WERI-Rb-1 (cell line): ENCODE measurements at regions not wholly inside any gene's neighbourhood (a gene's known extent, or its start where the extent isn't known, plus 50 kb on each side); places are given as distances from the start of the nearest gene placed in this dataset.

Source experiments
- DNase-seq: peaks from one replicate; pipeline ENCODE4 v3.0.0-alpha.2; 2020
- H3K27ac ChIP-seq: fragments of 250-450 bp; sonication (Bioruptor Pico); 2 replicates; pipeline ENCODE4 v1.5.1; 2020; ENCODE audit warnings: mild to moderate bottlenecking, moderate library complexity
- H3K27me3 ChIP-seq: fragments of 250-450 bp; sonication (Bioruptor Pico); 2 replicates; pipeline ENCODE4 v1.5.1; 2021; ENCODE audit warnings: mild to moderate bottlenecking, low read depth, moderate library complexity; ENCODE audit not compliant: insufficient read depth, severe bottlenecking
- H3K36me3 ChIP-seq: fragments of 250-450 bp; sonication (Bioruptor Pico); 2 replicates; pipeline ENCODE4 v1.5.1; 2020; ENCODE audit warnings: mild to moderate bottlenecking, moderate library complexity
- H3K4me3 ChIP-seq: 2 replicates; pipeline ENCODE4 v1.5.1; 2011; ENCODE audit warnings: low read depth, mild to moderate bottlenecking, control low read depth, low read length
- H3K9me3 ChIP-seq: fragments of 250-450 bp; sonication (Bioruptor Pico); 2 replicates; pipeline ENCODE4 v1.5.1; 2021; ENCODE audit warnings: mild to moderate bottlenecking, moderate library complexity; ENCODE audit not compliant: severe bottlenecking
- TF ChIP-seq, protein P1 (sequence below): IDR thresholded peaks from 2 replicates; pipeline ENCODE4 v1.5.1; 2011; ENCODE audit warnings: low read depth, mild to moderate bottlenecking, control low read depth, inconsistent platforms, low read length

DNA sequence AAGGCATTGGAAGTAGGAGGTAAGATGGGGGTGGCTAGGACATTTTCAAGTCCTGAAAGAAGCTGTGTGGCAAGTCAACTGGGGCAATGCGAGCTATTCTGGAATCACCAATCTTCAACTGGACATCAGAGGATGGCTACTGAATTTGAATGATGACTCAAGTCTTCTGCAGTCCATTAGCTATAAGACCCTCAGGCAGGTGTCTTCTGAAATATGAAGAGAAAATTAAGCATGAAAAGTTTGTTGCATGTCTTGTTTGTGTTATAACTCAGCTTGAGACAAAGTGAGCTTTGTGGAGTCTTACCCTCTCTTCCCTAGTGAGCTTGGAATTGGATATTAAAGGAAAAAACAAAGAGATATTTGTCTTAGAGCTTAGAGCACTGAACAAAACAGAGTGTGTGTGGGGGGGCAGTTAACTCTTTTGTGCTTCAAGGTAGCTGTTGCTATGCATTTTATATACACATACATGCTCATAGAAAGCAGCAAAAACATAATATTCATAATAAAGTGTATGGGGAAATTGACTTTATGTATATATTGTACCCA is 979.1 kb downstream of the MCTP2 start:
- TF ChIP-seq, protein P1, sequence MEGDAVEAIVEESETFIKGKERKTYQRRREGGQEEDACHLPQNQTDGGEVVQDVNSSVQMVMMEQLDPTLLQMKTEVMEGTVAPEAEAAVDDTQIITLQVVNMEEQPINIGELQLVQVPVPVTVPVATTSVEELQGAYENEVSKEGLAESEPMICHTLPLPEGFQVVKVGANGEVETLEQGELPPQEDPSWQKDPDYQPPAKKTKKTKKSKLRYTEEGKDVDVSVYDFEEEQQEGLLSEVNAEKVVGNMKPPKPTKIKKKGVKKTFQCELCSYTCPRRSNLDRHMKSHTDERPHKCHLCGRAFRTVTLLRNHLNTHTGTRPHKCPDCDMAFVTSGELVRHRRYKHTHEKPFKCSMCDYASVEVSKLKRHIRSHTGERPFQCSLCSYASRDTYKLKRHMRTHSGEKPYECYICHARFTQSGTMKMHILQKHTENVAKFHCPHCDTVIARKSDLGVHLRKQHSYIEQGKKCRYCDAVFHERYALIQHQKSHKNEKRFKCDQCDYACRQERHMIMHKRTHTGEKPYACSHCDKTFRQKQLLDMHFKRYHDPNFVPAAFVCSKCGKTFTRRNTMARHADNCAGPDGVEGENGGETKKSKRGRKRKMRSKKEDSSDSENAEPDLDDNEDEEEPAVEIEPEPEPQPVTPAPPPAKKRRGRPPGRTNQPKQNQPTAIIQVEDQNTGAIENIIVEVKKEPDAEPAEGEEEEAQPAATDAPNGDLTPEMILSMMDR, result no peak
- H3K9me3 ChIP-seq, result no peaks in the 10 kb centered on the region

DNA sequence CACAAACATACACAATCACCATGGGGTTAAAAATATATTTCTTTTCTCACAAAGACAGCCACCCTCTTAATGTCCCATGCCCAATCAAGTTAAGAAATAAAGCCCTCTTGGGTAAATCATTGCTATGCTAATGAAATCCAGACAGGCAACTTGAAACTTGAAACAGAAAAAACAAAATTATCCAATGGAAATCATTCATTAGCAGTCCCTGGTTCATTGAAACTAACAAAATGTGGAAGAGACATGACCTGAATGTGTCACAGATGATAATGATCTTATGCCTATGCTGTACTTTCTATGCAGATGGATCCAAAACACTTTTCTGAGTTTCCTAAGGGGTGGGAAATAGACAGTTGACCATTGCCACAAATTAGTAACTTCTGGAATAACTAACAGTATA is 983.7 kb downstream of the MCTP2 start:
- DNase-seq, result no peak
- H3K27me3 ChIP-seq, result peaks cover 16% of the 10 kb centered on the region

More for the DNA sequence above, 979.1 kb downstream of the MCTP2 start:
- Histone ChIP-seq H3K27me3 (peaks cover 10% of the 10 kb centered on the region), H3K36me3 (no peaks in the 10 kb centered on the region), H3K27ac (no peak overlapping the region), H3K4me3 (no peak overlapping the region)
- DNase-seq, result no peak

DNA sequence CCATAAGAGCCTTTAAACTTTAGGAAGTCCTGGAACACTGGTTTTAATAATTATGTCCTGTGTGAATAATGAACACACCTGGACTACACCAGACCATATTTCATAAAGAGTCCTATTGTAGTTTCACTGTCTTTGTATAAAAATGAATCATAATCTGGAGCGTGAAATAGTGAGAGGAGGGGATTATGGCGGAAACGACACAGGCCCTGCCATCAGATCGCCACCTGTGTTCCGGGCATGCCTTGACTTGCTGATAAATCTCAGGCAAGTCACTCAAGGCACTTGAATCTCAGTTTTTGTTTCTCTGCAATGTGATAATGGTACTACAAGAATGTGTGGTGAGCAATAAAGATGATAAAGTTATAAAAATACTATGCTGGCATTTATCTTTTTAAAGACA is 995.5 kb downstream of the MCTP2 start:
- TF ChIP-seq, protein P1, result no peak

More for the DNA sequence above, 983.7 kb downstream of the MCTP2 start:
- H3K36me3 ChIP-seq, result no peaks in the 10 kb centered on the region
- H3K27ac ChIP-seq, result no peak overlapping the region
- no peaks in the 10 kb centered on the region for H3K9me3 ChIP-seq
- no peak overlapping the region for H3K4me3 ChIP-seq
- TF ChIP-seq, protein P1, result no peak

DNA sequence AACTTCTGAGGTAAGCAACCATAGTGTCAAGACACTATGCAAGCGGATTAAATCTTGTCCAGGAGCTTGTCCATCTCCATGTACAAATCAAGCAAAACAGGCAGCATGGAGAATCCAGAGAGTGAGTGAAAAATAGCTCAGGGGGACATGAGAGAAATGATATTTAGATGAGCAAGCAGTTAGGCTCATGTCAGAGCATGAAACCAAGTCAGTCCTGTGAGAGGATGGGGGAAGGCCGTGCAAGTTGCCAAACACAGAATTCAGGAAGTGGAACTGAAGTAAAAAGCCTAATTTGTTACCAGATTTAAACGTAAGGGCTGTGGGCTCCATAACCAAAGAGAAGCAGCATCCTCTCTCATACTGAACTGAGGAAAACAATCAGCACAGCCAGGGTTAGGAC is 995.9 kb downstream of the MCTP2 start:
- H3K27me3 ChIP-seq, result peaks cover 15% of the 10 kb centered on the region
- TF ChIP-seq, protein P1, result no peak
- no peak overlapping the region for H3K4me3 ChIP-seq
- DNase-seq, result no peak
- H3K9me3 ChIP-seq, result peaks cover 4% of the 10 kb centered on the region
- H3K27ac ChIP-seq, result no peak overlapping the region
- no peaks in the 10 kb centered on the region for H3K36me3 ChIP-seq

More for the DNA sequence above, 995.5 kb downstream of the MCTP2 start:
- Histone ChIP-seq H3K4me3 (no peak overlapping the region), H3K27me3 (peaks cover 14% of the 10 kb centered on the region), H3K36me3 (no peaks in the 10 kb centered on the region), H3K27ac (no peak overlapping the region), H3K9me3 (peaks cover 4% of the 10 kb centered on the region)
- no peak for DNase-seq

DNA sequence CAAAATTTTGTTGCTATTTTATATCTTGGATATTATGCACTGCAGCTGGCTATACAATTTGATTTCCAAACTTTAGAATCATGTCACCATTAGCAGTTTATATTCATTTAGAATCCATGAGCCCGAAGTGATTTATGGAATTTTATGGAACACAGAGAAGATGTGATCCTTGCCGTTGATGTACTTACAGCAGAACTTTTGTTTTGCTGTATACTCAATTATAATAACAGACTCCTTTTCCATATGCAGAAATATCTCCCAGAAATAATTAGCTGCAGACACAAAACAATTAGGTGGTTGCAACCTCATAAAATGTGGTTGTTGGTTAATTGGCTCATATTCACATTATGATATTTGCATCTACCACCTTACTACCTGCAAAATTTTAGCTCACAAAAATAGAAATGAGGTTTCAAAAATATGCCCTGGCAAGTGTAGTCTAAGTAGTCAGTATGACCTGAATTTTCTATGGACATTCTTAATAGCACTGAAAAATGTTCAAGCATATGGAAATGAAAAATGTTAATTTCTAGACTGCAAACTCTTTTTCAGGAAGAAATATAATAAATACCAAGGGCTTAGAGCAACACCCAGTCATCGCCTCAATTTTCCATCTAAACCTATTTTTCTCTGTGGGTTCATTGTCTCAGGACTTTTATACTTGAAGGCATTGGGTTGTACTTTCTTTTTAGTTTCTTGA is 997.6 kb downstream of the MCTP2 start:
- Histone ChIP-seq H3K27ac (no peak overlapping the region), H3K27me3 (peaks cover 16% of the 10 kb centered on the region), H3K36me3 (no peaks in the 10 kb centered on the region), H3K4me3 (no peak overlapping the region), H3K9me3 (peaks cover 4% of the 10 kb centered on the region)
- no peak for DNase-seq
- TF ChIP-seq, protein P1, result no peak
